Neural progenitor cell (in vitro differentiated cells): ENCODE measurements at regions not wholly inside any gene's neighbourhood (a gene's known extent, or its start where the extent isn't known, plus 50 kb on each side); places are given as distances from the start of the nearest gene placed in this dataset.
A peak's percentile ranks its signal among the peaks of the same experiment; 100 is the strongest.

Experiments used
- DNase-seq: peaks from one replicate; pipeline ENCODE4 v3.0.0-alpha.2; 2016; ENCODE audit warnings: low spot score
- H2AFZ ChIP-seq: fragments of 200-600 bp; sonication (generic); replicated peaks from 2 replicates; pipeline ENCODE4 v1.6.1; 2016; ENCODE audit warnings: antibody characterized with exemption
- H3F3A ChIP-seq: fragments of 200-600 bp; sonication (generic); 2 replicates; pipeline ENCODE4 v1.6.1; 2016; ENCODE audit warnings: antibody characterized with exemption, low read depth
- H3K27ac ChIP-seq: fragments of 200-600 bp; sonication (generic); 2 replicates; pipeline ENCODE4 v1.5.1; 2016; ENCODE audit warnings: mild to moderate bottlenecking
- H3K27me3 ChIP-seq: fragments of 200-600 bp; sonication (generic); 2 replicates; pipeline ENCODE4 v1.6.1; 2016; ENCODE audit warnings: mild to moderate bottlenecking, moderate library complexity
- H3K36me3 ChIP-seq: fragments of 200-600 bp; sonication (generic); 2 replicates; pipeline ENCODE4 v1.5.1; 2016
- H3K4me1 ChIP-seq: fragments of 200-600 bp; sonication (generic); 2 replicates; pipeline ENCODE4 v1.6.1; 2016; ENCODE audit warnings: mixed run types
- H3K4me2 ChIP-seq: fragments of 200-600 bp; sonication (generic); 2 replicates; pipeline ENCODE4 v1.6.1; 2016
- H3K4me3 ChIP-seq: fragments of 200-600 bp; sonication (generic); 2 replicates; pipeline ENCODE4 v1.5.1; 2016
- H3K79me2 ChIP-seq: fragments of 200-600 bp; sonication (generic); 2 replicates; pipeline ENCODE4 v1.6.1; 2016; ENCODE audit warnings: low read depth
- H3K9ac ChIP-seq: fragments of 200-600 bp; sonication (generic); 2 replicates; pipeline ENCODE4 v1.6.1; 2016
- H3K9me3 ChIP-seq: fragments of 200-600 bp; sonication (generic); 2 replicates; pipeline ENCODE4 v1.5.1; 2016; ENCODE audit warnings: low read depth
- H4K20me1 ChIP-seq: fragments of 200-600 bp; sonication (generic); 2 replicates; pipeline ENCODE4 v1.6.1; 2016; ENCODE audit warnings: low read depth
- H3K27ac Mint-ChIP-seq: 3 replicates; pipeline ENCODE4 v1.8.0; 2021; ENCODE audit warnings: mixed read lengths
- H3K27me3 Mint-ChIP-seq: 2 replicates; pipeline ENCODE4 v1.8.0; 2022; ENCODE audit warnings: low read depth, mild to moderate bottlenecking, inconsistent platforms, moderate library complexity, mixed read lengths; ENCODE audit not compliant: insufficient read depth
- H3K36me3 Mint-ChIP-seq: 3 replicates; pipeline ENCODE4 v1.8.0; 2021; ENCODE audit warnings: mixed read lengths
- H3K4me1 Mint-ChIP-seq: 3 replicates; pipeline ENCODE4 v1.8.0; 2021; ENCODE audit warnings: mixed read lengths
- H3K4me3 Mint-ChIP-seq: 3 replicates; pipeline ENCODE4 v1.8.0; 2021; ENCODE audit warnings: mild to moderate bottlenecking, moderate library complexity, mixed read lengths
- H3K9me3 Mint-ChIP-seq: 3 replicates; pipeline ENCODE4 v1.8.0; 2020; ENCODE audit warnings: mixed read lengths
- EZH2 ChIP-seq: fragments of 200-600 bp; sonication (generic); IDR thresholded peaks from 2 replicates; pipeline ENCODE4 v1.6.1; 2017; ENCODE audit warnings: antibody characterized with exemption, mild to moderate bottlenecking, moderate library complexity
- EZH2phosphoT487 ChIP-seq: fragments of 200-600 bp; sonication (generic); IDR thresholded peaks from 2 replicates; pipeline ENCODE4 v1.6.1; 2017; ENCODE audit warnings: antibody characterized with exemption
- TF ChIP-seq, protein P1 (sequence below): fragments of 200-600 bp; sonication (generic); IDR thresholded peaks from 2 replicates; pipeline ENCODE4 v1.5.1; 2017; ENCODE audit warnings: antibody characterized with exemption, mild to moderate bottlenecking

DNA sequence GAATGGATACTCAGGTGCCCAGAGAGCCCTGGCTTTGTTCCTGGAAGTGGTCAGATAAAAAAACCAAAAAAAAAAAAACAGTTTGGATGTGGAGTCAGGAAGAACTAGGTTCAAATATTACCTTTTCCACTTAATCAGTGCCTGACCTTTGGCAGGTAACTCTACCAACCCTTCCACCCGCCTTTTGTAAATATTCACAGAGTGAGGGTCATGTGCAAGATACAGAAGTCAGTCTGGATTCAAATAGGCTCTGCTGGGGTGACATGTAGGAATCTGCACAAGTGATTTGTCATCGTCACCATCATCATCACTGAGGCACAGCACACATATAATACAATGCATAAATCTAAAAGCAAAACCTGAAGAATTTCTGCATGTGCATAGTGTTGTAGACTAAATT is 490.7 kb downstream of the MIAT start:
- Histone ChIP-seq H4K20me1 (no peaks in the 10 kb centered on the region), H3K9me3 (no peaks in the 10 kb centered on the region), H3K4me1 (no peaks in the 10 kb centered on the region), H3F3A (no peaks in the 10 kb centered on the region), H3K27ac (no peak overlapping the region), H3K4me3 (no peak overlapping the region), H3K27me3 (no peaks in the 10 kb centered on the region), H3K9ac (no peak overlapping the region), H2AFZ (no peak overlapping the region), H3K79me2 (no peaks in the 10 kb centered on the region), H3K4me2 (no peak overlapping the region), H3K36me3 (no peaks in the 10 kb centered on the region)
- Mint-ChIP-seq H3K27me3 (peaks cover 18% of the 10 kb centered on the region), H3K4me1 (peaks cover 9% of the 10 kb centered on the region), H3K9me3 (peaks cover 3% of the 10 kb centered on the region), H3K27ac (no peak overlapping the region), H3K4me3 (no peak overlapping the region), H3K36me3 (no peaks in the 10 kb centered on the region)
- TF ChIP-seq EZH2, result no peak
- TF ChIP-seq EZH2phosphoT487, result no peak
- TF ChIP-seq, protein P1, sequence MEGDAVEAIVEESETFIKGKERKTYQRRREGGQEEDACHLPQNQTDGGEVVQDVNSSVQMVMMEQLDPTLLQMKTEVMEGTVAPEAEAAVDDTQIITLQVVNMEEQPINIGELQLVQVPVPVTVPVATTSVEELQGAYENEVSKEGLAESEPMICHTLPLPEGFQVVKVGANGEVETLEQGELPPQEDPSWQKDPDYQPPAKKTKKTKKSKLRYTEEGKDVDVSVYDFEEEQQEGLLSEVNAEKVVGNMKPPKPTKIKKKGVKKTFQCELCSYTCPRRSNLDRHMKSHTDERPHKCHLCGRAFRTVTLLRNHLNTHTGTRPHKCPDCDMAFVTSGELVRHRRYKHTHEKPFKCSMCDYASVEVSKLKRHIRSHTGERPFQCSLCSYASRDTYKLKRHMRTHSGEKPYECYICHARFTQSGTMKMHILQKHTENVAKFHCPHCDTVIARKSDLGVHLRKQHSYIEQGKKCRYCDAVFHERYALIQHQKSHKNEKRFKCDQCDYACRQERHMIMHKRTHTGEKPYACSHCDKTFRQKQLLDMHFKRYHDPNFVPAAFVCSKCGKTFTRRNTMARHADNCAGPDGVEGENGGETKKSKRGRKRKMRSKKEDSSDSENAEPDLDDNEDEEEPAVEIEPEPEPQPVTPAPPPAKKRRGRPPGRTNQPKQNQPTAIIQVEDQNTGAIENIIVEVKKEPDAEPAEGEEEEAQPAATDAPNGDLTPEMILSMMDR, result no peak
- no peak for DNase-seq

DNA sequence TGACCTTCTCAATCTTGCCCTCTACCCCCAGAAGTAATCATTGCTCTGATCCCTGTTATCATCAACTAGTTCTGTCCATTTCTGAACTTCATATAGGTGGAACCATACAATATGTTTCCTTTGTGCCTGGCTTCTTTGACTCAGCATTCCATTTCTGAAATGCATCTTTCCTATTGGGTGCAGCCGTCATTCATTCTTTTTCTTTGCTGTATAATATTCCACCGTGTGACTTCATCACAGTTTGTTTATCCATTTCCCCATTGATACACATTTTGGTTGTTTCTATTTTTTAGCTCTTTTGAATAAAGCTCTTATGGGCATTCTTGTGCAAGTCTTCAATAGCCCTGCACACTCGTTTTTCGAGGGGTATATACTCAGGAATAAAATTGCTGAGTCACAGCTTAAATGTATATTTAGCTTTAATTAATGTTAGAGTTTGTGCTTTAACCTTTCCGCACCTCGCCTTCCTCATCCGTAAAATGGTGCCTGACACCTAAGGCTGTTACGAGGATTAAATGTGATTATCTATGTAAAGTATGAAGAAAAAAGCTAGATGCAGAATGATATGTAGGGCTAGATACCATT is 491.6 kb downstream of the MIAT start:
- Mint-ChIP-seq H3K27me3 (peaks cover 14% of the 10 kb centered on the region), H3K27ac (no peak overlapping the region), H3K36me3 (no peaks in the 10 kb centered on the region), H3K4me3 (peak overlapping the region; percentile 30), H3K9me3 (peaks cover 3% of the 10 kb centered on the region), H3K4me1 (peaks cover 9% of the 10 kb centered on the region)
- Histone ChIP-seq H3K27ac (no peak overlapping the region), H4K20me1 (no peaks in the 10 kb centered on the region), H3K9ac (no peak overlapping the region), H2AFZ (no peak overlapping the region), H3K79me2 (no peaks in the 10 kb centered on the region), H3K4me3 (no peak overlapping the region), H3F3A (no peaks in the 10 kb centered on the region), H3K9me3 (no peaks in the 10 kb centered on the region), H3K27me3 (no peaks in the 10 kb centered on the region), H3K4me2 (no peak overlapping the region), H3K4me1 (no peaks in the 10 kb centered on the region), H3K36me3 (no peaks in the 10 kb centered on the region)
- no peak for DNase-seq
- TF ChIP-seq EZH2 (no peak), EZH2phosphoT487 (no peak)
- TF ChIP-seq, protein P1, result no peak

DNA sequence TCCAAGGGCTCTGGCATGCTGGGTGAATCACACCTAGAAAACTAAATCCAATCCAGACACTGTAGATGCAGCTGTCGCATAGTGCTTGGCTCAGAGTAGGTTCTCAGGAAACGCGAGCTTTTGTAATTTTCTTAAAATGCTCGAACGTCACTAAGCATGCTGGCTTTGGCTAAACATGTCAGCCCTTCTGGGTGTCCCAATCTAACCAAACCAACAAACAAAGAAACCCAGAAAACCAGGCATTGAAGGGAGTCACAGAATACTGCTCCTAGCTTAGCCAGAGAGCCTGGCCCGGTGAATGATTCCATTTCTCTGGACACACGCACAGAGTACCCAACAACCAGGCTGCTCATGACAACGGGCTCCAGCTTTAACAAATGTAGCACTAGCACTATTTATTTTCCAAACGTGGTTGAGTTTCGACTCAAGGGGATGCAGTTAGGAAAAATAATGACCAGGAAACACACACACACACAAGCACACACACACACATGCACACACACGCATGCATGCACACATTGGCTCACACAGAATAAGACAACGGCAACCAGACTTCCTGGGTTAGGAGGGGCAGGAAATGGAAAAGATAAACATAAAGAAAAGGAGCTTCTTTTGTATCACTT is 492.6 kb downstream of the MIAT start:
- H3K27me3 ChIP-seq, result no peaks in the 10 kb centered on the region
- Mint-ChIP-seq H3K27me3 (peaks cover 14% of the 10 kb centered on the region), H3K4me3 (no peak overlapping the region), H3K4me1 (peaks cover 9% of the 10 kb centered on the region), H3K27ac (peak overlapping the region; percentile 3), H3K9me3 (peaks cover 3% of the 10 kb centered on the region), H3K36me3 (no peaks in the 10 kb centered on the region)
- no peak overlapping the region for H3K4me2 ChIP-seq
- H3K9me3 ChIP-seq, result no peaks in the 10 kb centered on the region
- no peak overlapping the region for H3K27ac ChIP-seq
- H2AFZ ChIP-seq, result no peak overlapping the region
- TF ChIP-seq EZH2 (no peak), EZH2phosphoT487 (no peak)
- TF ChIP-seq, protein P1, result no peak
- H4K20me1 ChIP-seq, result no peaks in the 10 kb centered on the region
- no peaks in the 10 kb centered on the region for H3F3A ChIP-seq
- H3K4me3 ChIP-seq, result no peak overlapping the region
- no peak overlapping the region for H3K9ac ChIP-seq
- H3K79me2 ChIP-seq, result no peaks in the 10 kb centered on the region
- no peaks in the 10 kb centered on the region for H3K36me3 ChIP-seq
- H3K4me1 ChIP-seq, result no peaks in the 10 kb centered on the region
- DNase-seq, result no peak
